ENCODE measurements at regions not wholly inside any gene's neighbourhood (a gene's known extent, or its start where the extent isn't known, plus 50 kb on each side); places are given as distances from the start of the nearest gene placed in this dataset.
A peak's percentile ranks its signal among the peaks of the same experiment; 100 is the strongest.

DNA sequence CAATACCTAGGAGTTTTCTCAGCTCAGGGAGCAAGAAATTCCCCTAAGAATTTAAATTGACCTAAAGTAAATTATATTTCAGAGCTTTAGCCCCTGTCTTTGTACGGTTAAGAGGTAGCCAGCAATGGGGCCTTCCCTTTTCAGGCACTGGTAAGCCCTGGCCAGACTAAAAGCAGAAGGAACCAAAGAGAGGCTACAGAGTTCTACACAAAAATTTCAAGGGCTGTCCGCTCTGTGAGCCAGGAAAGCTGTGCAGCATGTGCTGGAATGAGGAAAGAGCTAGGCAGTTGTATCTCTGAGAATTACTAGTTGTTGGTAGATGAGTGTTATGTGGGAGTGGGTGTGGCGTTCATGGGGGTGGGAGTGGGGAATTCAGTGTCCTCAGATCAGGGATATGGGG, 96.3 kb upstream of the MAFB start:
- 96% methylated on average over 3 of the region's 3 CpGs for WGBS (ENCODE audit: insufficient coverage)
- ChIA-PET POLR2A (no interaction called here), CTCF (no interaction called here)
- H3K36me3 ChIP-seq (ENCODE audit: control insufficient read depth in 4 of 4, insufficient read depth in 4 of 4, low read length in 3 of 4) = no peaks in the 10 kb centered on the region
- H3K27me3 ChIP-seq (replicated peaks in 2 of 5; ENCODE audit: control insufficient read depth in 4 of 5, insufficient read depth in 5 of 5, low read length in 4 of 5) = peaks cover 0 to 26% (median 6%) of the 10 kb centered on the region in 5 experiments
- no peak overlapping the region for H3K4me3 ChIP-seq (ENCODE audit: control insufficient read depth in 1 of 7, extremely low read depth in 1 of 7, insufficient read depth in 4 of 7, low read depth in 2 of 7, low read length in 6 of 7)
- H3K4me1 ChIP-seq (ENCODE audit: control extremely low read depth in 1 of 4, control insufficient read depth in 4 of 4, insufficient read depth in 4 of 4, low read length in 3 of 4) = no peaks in the 10 kb centered on the region
- H3K9me3 ChIP-seq (ENCODE audit: control extremely low read depth in 1 of 5, control insufficient read depth in 4 of 5, insufficient read depth in 2 of 5, low read depth in 1 of 5, low read length in 4 of 5) = no peaks in the 10 kb centered on the region
- H3K27ac ChIP-seq (ENCODE audit: insufficient read depth in 1 of 2, low read depth in 1 of 2, low read length in 2 of 2, poor library complexity in 1 of 2, severe bottlenecking in 2 of 2) = no peak overlapping the region
- DNase-seq = no peak

DNA sequence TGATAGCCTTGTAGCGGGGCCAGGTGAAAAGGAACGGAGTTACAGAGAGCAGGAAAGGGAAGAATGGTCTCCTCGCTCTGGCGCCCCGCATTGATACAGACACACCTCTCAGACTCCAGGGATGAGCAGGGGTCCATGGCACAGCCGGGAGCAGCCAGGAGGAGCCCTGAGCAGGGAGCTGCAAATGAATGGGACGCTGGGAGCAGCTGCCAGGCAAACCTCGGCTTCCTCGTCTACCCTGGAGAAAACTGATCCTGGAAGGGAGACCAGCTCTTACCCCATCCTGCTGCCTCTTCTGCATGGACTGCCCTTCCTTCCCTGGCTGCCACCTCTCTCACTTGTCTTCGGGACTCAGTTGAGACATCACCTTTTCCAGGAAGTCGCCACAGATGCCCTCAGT, 97.3 kb upstream of the MAFB start:
- WGBS (ENCODE audit: insufficient coverage) = 84% methylated on average over 8 of the region's 11 CpGs
- H3K27ac ChIP-seq (ENCODE audit: insufficient read depth in 1 of 2, low read depth in 1 of 2, low read length in 2 of 2, poor library complexity in 1 of 2, severe bottlenecking in 2 of 2) = no peak overlapping the region

DNA sequence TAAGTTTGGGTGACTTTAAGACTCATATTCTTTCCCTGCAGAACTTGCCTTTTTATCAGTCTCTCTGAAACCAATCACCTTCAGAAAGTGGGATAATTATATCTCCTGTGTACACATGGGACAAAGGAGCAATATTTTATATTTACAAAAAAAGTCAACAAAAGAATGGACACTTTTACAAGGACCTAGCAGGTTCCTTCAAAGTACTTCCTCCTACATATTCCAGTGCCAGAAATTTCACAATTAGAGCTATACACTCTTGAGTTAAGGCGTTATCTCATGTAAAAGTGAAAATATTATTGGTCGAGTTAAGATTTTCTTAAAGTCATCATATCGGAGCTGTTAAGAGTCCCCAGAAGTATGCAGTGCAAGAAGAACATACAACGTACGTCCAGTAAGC, 98.9 kb upstream of the MAFB start:
- Histone ChIP-seq H3K27me3 (replicated peaks in 2 of 5; ENCODE audit: control insufficient read depth in 4 of 5, insufficient read depth in 5 of 5, low read length in 4 of 5) (peaks cover 0 to 26% (median 6%) of the 10 kb centered on the region in 5 experiments), H3K27ac (ENCODE audit: insufficient read depth in 1 of 2, low read depth in 1 of 2, low read length in 2 of 2, poor library complexity in 1 of 2, severe bottlenecking in 2 of 2) (no peak overlapping the region), H3K36me3 (ENCODE audit: control insufficient read depth in 4 of 4, insufficient read depth in 4 of 4, low read length in 3 of 4) (no peaks in the 10 kb centered on the region), H3K9me3 (ENCODE audit: control extremely low read depth in 1 of 5, control insufficient read depth in 4 of 5, insufficient read depth in 2 of 5, low read depth in 1 of 5, low read length in 4 of 5) (no peaks in the 10 kb centered on the region), H3K4me3 (ENCODE audit: control insufficient read depth in 1 of 7, extremely low read depth in 1 of 7, insufficient read depth in 4 of 7, low read depth in 2 of 7, low read length in 6 of 7) (no peak overlapping the region), H3K4me1 (ENCODE audit: control extremely low read depth in 1 of 4, control insufficient read depth in 4 of 4, insufficient read depth in 4 of 4, low read length in 3 of 4) (no peaks in the 10 kb centered on the region)
- ChIA-PET POLR2A (no interaction called here), CTCF (interaction anchor here (1.2 kb wide), 1 partner anchor 10 kb away, joined by 3 read pairs; no protein-coding TSS in a partner anchor)
- WGBS (ENCODE audit: insufficient coverage) = 68% methylated on average over 5 of the region's 5 CpGs
- DNase-seq = no peak

More for the DNA sequence above, 97.3 kb upstream of the MAFB start:
- no peak for DNase-seq
- ChIA-PET CTCF (interaction anchor here (0.6 kb wide), 1 partner anchor 927 kb away, joined by 3 read pairs; no protein-coding TSS in a partner anchor), POLR2A (no interaction called here)
- Histone ChIP-seq H3K36me3 (ENCODE audit: control insufficient read depth in 4 of 4, insufficient read depth in 4 of 4, low read length in 3 of 4) (no peaks in the 10 kb centered on the region), H3K4me3 (ENCODE audit: control insufficient read depth in 1 of 7, extremely low read depth in 1 of 7, insufficient read depth in 4 of 7, low read depth in 2 of 7, low read length in 6 of 7) (no peak overlapping the region), H3K4me1 (ENCODE audit: control extremely low read depth in 1 of 4, control insufficient read depth in 4 of 4, insufficient read depth in 4 of 4, low read length in 3 of 4) (no peaks in the 10 kb centered on the region), H3K27me3 (replicated peaks in 2 of 5; ENCODE audit: control insufficient read depth in 4 of 5, insufficient read depth in 5 of 5, low read length in 4 of 5) (peaks cover 0 to 26% (median 6%) of the 10 kb centered on the region in 5 experiments), H3K9me3 (ENCODE audit: control extremely low read depth in 1 of 5, control insufficient read depth in 4 of 5, insufficient read depth in 2 of 5, low read depth in 1 of 5, low read length in 4 of 5) (no peaks in the 10 kb centered on the region)

DNA sequence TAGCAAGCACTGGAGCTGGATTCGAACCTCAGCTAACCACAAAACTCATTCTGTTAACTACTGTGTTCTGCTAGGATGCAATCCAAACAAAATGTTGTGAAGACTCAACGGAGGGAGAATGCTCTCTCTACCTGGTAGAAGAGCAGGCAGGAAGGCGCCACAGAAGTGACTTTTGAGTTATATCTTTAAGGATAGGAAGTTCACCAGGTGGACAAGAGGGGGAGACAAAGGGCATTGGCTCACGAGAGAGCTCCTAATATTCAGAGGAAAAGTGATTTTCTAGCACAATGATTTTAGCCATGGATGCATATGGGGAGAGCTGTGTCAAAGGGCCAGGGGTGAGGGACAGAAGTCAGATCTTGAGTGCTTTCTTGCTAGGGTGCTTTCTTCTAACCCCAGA, 108.4 kb upstream of the MAFB start:
- Histone ChIP-seq H3K4me1 (ENCODE audit: control extremely low read depth in 1 of 4, control insufficient read depth in 4 of 4, insufficient read depth in 4 of 4, low read length in 3 of 4) (no peaks in the 10 kb centered on the region), H3K36me3 (ENCODE audit: control insufficient read depth in 4 of 4, insufficient read depth in 4 of 4, low read length in 3 of 4) (no peaks in the 10 kb centered on the region), H3K9me3 (ENCODE audit: control extremely low read depth in 1 of 5, control insufficient read depth in 4 of 5, insufficient read depth in 2 of 5, low read depth in 1 of 5, low read length in 4 of 5) (no peaks in the 10 kb centered on the region), H3K27me3 (replicated peaks in 2 of 5; ENCODE audit: control insufficient read depth in 4 of 5, insufficient read depth in 5 of 5, low read length in 4 of 5) (peaks cover 0 to 6% (median 2%) of the 10 kb centered on the region in 5 experiments), H3K4me3 (ENCODE audit: control insufficient read depth in 1 of 7, extremely low read depth in 1 of 7, insufficient read depth in 4 of 7, low read depth in 2 of 7, low read length in 6 of 7) (no peak overlapping the region), H3K27ac (ENCODE audit: insufficient read depth in 1 of 2, low read depth in 1 of 2, low read length in 2 of 2, poor library complexity in 1 of 2, severe bottlenecking in 2 of 2) (no peak overlapping the region)
- DNase-seq = peak; percentile 25 to 58 (median 48)
- ChIA-PET POLR2A (no interaction called here), CTCF (interaction anchor here (0.8 to 3.0 kb wide), 16 partner anchors 9 to 168 kb away, joined by 3 to 22 read pairs (median 4); no protein-coding TSS in a partner anchor)
- whole genome bisulfite sequencing (ENCODE audit: insufficient coverage) = 48% methylated on average over 4 of the region's 4 CpGs

DNA sequence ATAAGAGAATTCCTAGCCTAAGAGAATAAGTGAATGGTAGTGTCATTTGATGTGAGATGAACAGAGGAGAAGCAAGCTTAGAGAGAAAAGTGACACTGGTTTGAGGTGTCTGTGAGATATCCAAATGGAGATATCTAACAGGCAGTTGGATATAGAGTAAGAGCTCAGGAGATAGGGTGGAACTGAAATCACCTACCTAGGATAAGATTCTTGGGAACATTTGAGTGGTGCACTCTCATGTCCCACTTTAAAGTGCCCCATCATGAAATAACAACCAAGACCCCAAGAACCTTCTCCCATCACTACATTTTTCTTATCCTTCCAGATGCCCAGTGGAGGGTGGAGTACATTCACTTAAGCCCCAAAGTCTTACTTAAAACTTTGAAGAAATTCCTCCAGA, 109.0 kb upstream of the MAFB start:
- H3K4me1 ChIP-seq (ENCODE audit: control extremely low read depth in 1 of 4, control insufficient read depth in 4 of 4, insufficient read depth in 4 of 4, low read length in 3 of 4) = no peaks in the 10 kb centered on the region
- H3K27me3 ChIP-seq (replicated peaks in 2 of 5; ENCODE audit: control insufficient read depth in 4 of 5, insufficient read depth in 5 of 5, low read length in 4 of 5) = peaks cover 0 to 6% (median 5%) of the 10 kb centered on the region in 5 experiments
- POLR2A ChIA-PET = no interaction called here
- no peak overlapping the region for H3K4me3 ChIP-seq (ENCODE audit: control insufficient read depth in 1 of 7, extremely low read depth in 1 of 7, insufficient read depth in 4 of 7, low read depth in 2 of 7, low read length in 6 of 7)
- DNase-seq = no peak
- CTCF ChIA-PET = interaction anchor here (0.8 to 3.0 kb wide), 15 partner anchors 9 to 167 kb away, joined by 3 to 22 read pairs (median 4); no protein-coding TSS in a partner anchor
- no peaks in the 10 kb centered on the region for H3K9me3 ChIP-seq (ENCODE audit: control extremely low read depth in 1 of 5, control insufficient read depth in 4 of 5, insufficient read depth in 2 of 5, low read depth in 1 of 5, low read length in 4 of 5)
- H3K27ac ChIP-seq (ENCODE audit: insufficient read depth in 1 of 2, low read depth in 1 of 2, low read length in 2 of 2, poor library complexity in 1 of 2, severe bottlenecking in 2 of 2) = no peak overlapping the region
- H3K36me3 ChIP-seq (ENCODE audit: control insufficient read depth in 4 of 4, insufficient read depth in 4 of 4, low read length in 3 of 4) = no peaks in the 10 kb centered on the region

DNA sequence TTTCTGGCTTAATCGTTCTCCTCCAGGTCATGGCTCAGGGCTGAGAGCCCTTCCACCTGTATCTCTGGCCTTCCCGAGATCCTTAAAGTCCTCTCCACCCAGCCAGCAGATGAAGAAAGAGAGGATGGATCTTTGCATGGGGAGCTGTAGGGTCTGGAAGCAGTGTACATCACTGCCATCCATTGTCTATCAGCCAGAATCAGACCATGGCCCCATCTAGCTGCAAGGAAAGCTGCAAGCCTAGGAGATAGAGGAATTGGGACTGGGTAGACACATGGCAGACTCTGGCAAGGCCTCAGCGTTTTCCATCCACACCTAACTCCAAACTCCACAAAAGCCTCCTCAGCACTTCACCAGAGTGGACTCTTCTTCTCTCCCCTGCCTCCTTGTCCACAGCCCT, 113.8 kb upstream of the MAFB start:
- H3K4me1 ChIP-seq (ENCODE audit: control extremely low read depth in 1 of 4, control insufficient read depth in 4 of 4, insufficient read depth in 4 of 4, low read length in 3 of 4) = no peaks in the 10 kb centered on the region
- H3K27ac ChIP-seq (ENCODE audit: insufficient read depth in 1 of 2, low read depth in 1 of 2, low read length in 2 of 2, poor library complexity in 1 of 2, severe bottlenecking in 2 of 2) = no peak overlapping the region
- H3K27me3 ChIP-seq (replicated peaks in 2 of 5; ENCODE audit: control insufficient read depth in 4 of 5, insufficient read depth in 5 of 5, low read length in 4 of 5) = peaks cover 0 to 15% (median 6%) of the 10 kb centered on the region in 5 experiments
- no peaks in the 10 kb centered on the region for H3K36me3 ChIP-seq (ENCODE audit: control insufficient read depth in 4 of 4, insufficient read depth in 4 of 4, low read length in 3 of 4)
- ChIA-PET CTCF (no interaction called here), POLR2A (no interaction called here)
- 88% methylated on average over 3 of the region's 3 CpGs for WGBS (ENCODE audit: insufficient coverage)
- no peak overlapping the region for H3K4me3 ChIP-seq (ENCODE audit: control insufficient read depth in 1 of 7, extremely low read depth in 1 of 7, insufficient read depth in 4 of 7, low read depth in 2 of 7, low read length in 6 of 7)
- H3K9me3 ChIP-seq (ENCODE audit: control extremely low read depth in 1 of 5, control insufficient read depth in 4 of 5, insufficient read depth in 2 of 5, low read depth in 1 of 5, low read length in 4 of 5) = no peaks in the 10 kb centered on the region
- DNase-seq = no peak

DNA sequence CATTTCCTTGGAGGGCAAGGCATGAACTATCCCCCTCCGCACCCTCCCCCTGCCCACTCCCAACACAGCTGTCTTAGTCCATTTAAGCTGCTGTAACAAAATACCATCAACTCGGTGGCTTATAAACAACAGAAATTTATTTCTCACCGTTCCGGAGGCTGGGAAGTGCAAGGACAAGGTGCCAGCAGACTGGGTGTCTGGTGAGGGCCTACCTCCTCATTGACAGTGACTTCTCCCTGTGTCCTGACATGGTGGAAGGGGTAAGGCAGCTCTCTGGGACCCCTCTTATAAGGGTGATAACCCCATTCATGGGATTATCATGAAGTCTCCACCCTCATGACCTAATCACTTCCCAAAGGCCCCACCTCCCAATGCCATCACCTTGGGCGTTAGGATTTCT, 114.3 kb upstream of the MAFB start:
- POLR2A ChIA-PET = no interaction called here
- H3K27ac ChIP-seq (ENCODE audit: insufficient read depth in 1 of 2, low read depth in 1 of 2, low read length in 2 of 2, poor library complexity in 1 of 2, severe bottlenecking in 2 of 2) = no peak overlapping the region
- H3K27me3 ChIP-seq (replicated peaks in 2 of 5; ENCODE audit: control insufficient read depth in 4 of 5, insufficient read depth in 5 of 5, low read length in 4 of 5) = peaks cover 0 to 15% (median 6%) of the 10 kb centered on the region in 5 experiments
- H3K4me1 ChIP-seq (ENCODE audit: control extremely low read depth in 1 of 4, control insufficient read depth in 4 of 4, insufficient read depth in 4 of 4, low read length in 3 of 4) = no peaks in the 10 kb centered on the region
- DNase-seq = no peak
- H3K36me3 ChIP-seq (ENCODE audit: control insufficient read depth in 4 of 4, insufficient read depth in 4 of 4, low read length in 3 of 4) = no peaks in the 10 kb centered on the region
- CTCF ChIA-PET = no interaction called here
- H3K4me3 ChIP-seq (ENCODE audit: control insufficient read depth in 1 of 7, extremely low read depth in 1 of 7, insufficient read depth in 4 of 7, low read depth in 2 of 7, low read length in 6 of 7) = no peak overlapping the region
- H3K9me3 ChIP-seq (ENCODE audit: control extremely low read depth in 1 of 5, control insufficient read depth in 4 of 5, insufficient read depth in 2 of 5, low read depth in 1 of 5, low read length in 4 of 5) = no peaks in the 10 kb centered on the region
- WGBS (ENCODE audit: insufficient coverage) = 82% methylated on average over 2 of the region's 5 CpGs

All from common myeloid progenitor, CD34-positive (primary cell).